B cell (primary cell): ENCODE measurements at regions not wholly inside any gene's neighbourhood (a gene's known extent, or its start where the extent isn't known, plus 50 kb on each side); places are given as distances from the start of the nearest gene placed in this dataset.

ENCODE experiments used
- ATAC-seq: fragments of 200-7000 bp; cut with Tn5 transposase; one replicate; pipeline ENCODE4 v1.10.0; 2021; ENCODE audit warnings: low read depth, mild to moderate bottlenecking, moderate number of reproducible peaks, moderate library complexity
- CTCF ChIA-PET: fragments of 350-600 bp; sonication (Branson Sonifier 250); formaldehyde crosslinking; loops from one replicate; lab custom pipeline; 2021; ENCODE audit warnings: antibody characterized with exemption, inconsistent platforms; lab: Charles Lee
- POLR2A ChIA-PET: fragments of 350-600 bp; sonication (Branson Sonifier 250); formaldehyde crosslinking; loops from one replicate; lab custom pipeline; 2021; ENCODE audit warnings: antibody characterized with exemption; lab: Charles Lee
- DNase-seq: peaks from one replicate; pipeline ENCODE4 v3.0.0; 2013
- H2AFZ ChIP-seq: 2 replicates; pipeline ENCODE4 v1.6.1; 2012; ENCODE audit warnings: mild to moderate bottlenecking, low read depth, low read length; ENCODE audit not compliant: insufficient read depth, poor library complexity, severe bottlenecking
- H3K27ac ChIP-seq, 2 donors: 1 replicate in 1 of 2; 2 replicates in 1 of 2; pipeline ENCODE4 v1.5.1; 2012 to 2013; ENCODE audit warnings: low read length in 2 of 2, mild to moderate bottlenecking in 2 of 2, moderate library complexity in 1 of 2
- H3K27me3 ChIP-seq, 4 experiments: fragments of 200-600 bp in 1 of 4; sonication (generic) in 1 of 4; replicated peaks in 1 of 4; 1 replicate in 2 of 4; 2 replicates in 2 of 4; pipeline versions ENCODE4 v1.6.1 to v1.7.0; 2013 to 2016; ENCODE audit warnings: low read length in 3 of 4, mild to moderate bottlenecking in 2 of 4, mixed read lengths in 1 of 4, moderate library complexity in 1 of 4; ENCODE audit not compliant: insufficient read depth in 4 of 4, control insufficient read depth in 3 of 4; ENCODE audit errors: control extremely low read depth in 1 of 4
- H3K36me3 ChIP-seq, 2 experiments: replicated peaks in 1 of 2; 1 replicate in 1 of 2; 2 replicates in 1 of 2; pipeline versions ENCODE4 v1.6.1 to v1.7.1; 2013; ENCODE audit warnings: low read length in 1 of 2; ENCODE audit not compliant: insufficient read depth in 2 of 2, control insufficient read depth in 1 of 2; ENCODE audit errors: control extremely low read depth in 1 of 2, extremely low read depth in 1 of 2
- H3K4me1 ChIP-seq, 2 donors: fragments of 200-600 bp in 1 of 2; sonication (generic) in 1 of 2; 1 replicate in 1 of 2; 2 replicates in 1 of 2; pipeline versions ENCODE4 v1.5.1 to v1.6.1; 2013 to 2017; ENCODE audit warnings: low read length in 2 of 2; ENCODE audit not compliant: control insufficient read depth in 2 of 2, insufficient read depth in 2 of 2
- H3K4me2 ChIP-seq: replicated peaks from 2 replicates; pipeline ENCODE3; 2012; ENCODE audit warnings: mild to moderate bottlenecking, low read depth, low read length; ENCODE audit not compliant: poor library complexity, severe bottlenecking
- H3K4me3 ChIP-seq, 5 experiments: fragments of 200-600 bp in 1 of 5; sonication (generic) in 1 of 5; 1 replicate in 3 of 5; 2 replicates in 2 of 5; pipeline versions ENCODE4 v1.5.1 to v1.7.0; 2011 to 2016; ENCODE audit warnings: low read length in 4 of 5, mild to moderate bottlenecking in 4 of 5, low read depth in 2 of 5, control low read depth in 1 of 5, moderate library complexity in 1 of 5; ENCODE audit not compliant: insufficient read depth in 1 of 5; ENCODE audit errors: control extremely low read depth in 1 of 5, extremely low read depth in 1 of 5
- H3K79me2 ChIP-seq: fragments of 200-600 bp; sonication (generic); one replicate; pipeline ENCODE4 v1.6.0; 2016; ENCODE audit warnings: low read length; ENCODE audit not compliant: control insufficient read depth, insufficient read depth
- H3K9ac ChIP-seq: fragments of 200-600 bp; sonication (generic); 2 replicates; pipeline ENCODE4 v1.6.1; 2017; ENCODE audit warnings: mild to moderate bottlenecking, low read length, moderate library complexity
- H3K9me3 ChIP-seq, 3 donors: one replicate each; pipeline versions ENCODE4 v1.6.1 to v1.7.1; 2013; ENCODE audit warnings: low read length in 2 of 3; ENCODE audit not compliant: control insufficient read depth in 2 of 3, insufficient read depth in 1 of 3; ENCODE audit errors: control extremely low read depth in 1 of 3
- H4K20me1 ChIP-seq: 2 replicates; pipeline ENCODE4 v1.6.0; 2012; ENCODE audit warnings: mild to moderate bottlenecking, low read length; ENCODE audit not compliant: insufficient read depth, control insufficient read depth, poor library complexity, severe bottlenecking
- H3K27ac Mint-ChIP-seq: one replicate; pipeline ENCODE4 v1.8.0; 2021; ENCODE audit warnings: mixed read lengths
- H3K27me3 Mint-ChIP-seq: one replicate; pipeline ENCODE4 v1.8.0; 2021; ENCODE audit warnings: mixed read lengths
- H3K4me1 Mint-ChIP-seq: one replicate; pipeline ENCODE4 v1.8.0; 2021; ENCODE audit warnings: mixed read lengths
- H3K4me3 Mint-ChIP-seq: one replicate; pipeline ENCODE4 v1.8.0; 2021; ENCODE audit warnings: mixed read lengths
- H3K9me3 Mint-ChIP-seq: one replicate; pipeline ENCODE4 v1.8.0; 2022; ENCODE audit warnings: mixed read lengths; ENCODE audit not compliant: insufficient read depth
- EZH2 ChIP-seq: IDR thresholded peaks from 2 replicates; pipeline ENCODE4 v1.6.1; 2012; ENCODE audit warnings: borderline replicate concordance, low read depth, mild to moderate bottlenecking, moderate library complexity, low read length; ENCODE audit not compliant: insufficient read depth, poor library complexity, severe bottlenecking
- WGBS: methylation state at CpG from one replicate; pipeline ENCODE4 v1.1.5; 2013; ENCODE audit warnings: missing lambda C conversion rate; ENCODE audit not compliant: insufficient coverage; 5-methylcytosine and 5-hydroxymethylcytosine counted together
- intact Hi-C: fragments of 100-400 bp; cut with micrococcal nuclease; formaldehyde crosslinking; loops from one replicate; pipeline ENCODE4 v1.10.0; 2022
- TF ChIP-seq, protein P1 (sequence below): fragments of 200-600 bp; IDR thresholded peaks from one replicate; pipeline ENCODE4 v1.8.0; 2022; ENCODE audit warnings: antibody characterized with exemption, mild to moderate bottlenecking

DNA sequence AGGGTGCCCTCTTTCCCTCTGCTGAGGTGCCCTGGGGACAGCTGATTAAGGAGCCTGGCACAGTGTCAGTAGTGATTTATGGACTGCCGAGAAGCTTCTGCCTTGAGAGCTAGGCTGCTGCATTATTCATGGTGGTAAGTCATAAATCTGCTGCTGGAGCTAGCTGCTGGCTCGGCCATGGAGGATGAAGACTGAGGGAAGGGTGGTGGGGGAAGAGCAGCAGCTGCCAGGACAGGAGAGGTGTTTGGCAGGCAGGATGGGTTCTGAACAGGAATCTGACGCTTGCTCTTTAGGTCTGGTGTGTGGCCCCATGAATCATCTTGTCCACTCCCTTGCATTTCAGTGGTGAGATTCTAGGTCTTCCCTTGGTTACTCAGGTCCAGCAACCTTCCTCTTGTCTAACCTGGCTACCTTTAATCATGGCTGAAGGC lies 296.3 kb downstream of the DYSF start:
- H3K9me3 Mint-ChIP-seq = peaks cover 3% of the 10 kb centered on the region
- Histone ChIP-seq H3K36me3 (no peaks in the 10 kb centered on the region), H3K9me3 (peaks cover 2 to 4% (median 2%) of the 10 kb centered on the region in 3 donors), H3K79me2 (no peaks in the 10 kb centered on the region), H3K4me1 (no peaks in the 10 kb centered on the region), H3K27me3 (no peaks in the 10 kb centered on the region), H3K27ac (no peak overlapping the region), H3K4me2 (no peak overlapping the region), H4K20me1 (no peaks in the 10 kb centered on the region), H3K4me3 (no peak overlapping the region), H2AFZ (no peak overlapping the region), H3K9ac (no peak overlapping the region)
- no peak overlapping the region for H3K4me3 Mint-ChIP-seq
- WGBS = 51% methylated on average over 3 of the region's 3 CpGs
- POLR2A ChIA-PET = no interaction called here
- TF ChIP-seq, protein P1, sequence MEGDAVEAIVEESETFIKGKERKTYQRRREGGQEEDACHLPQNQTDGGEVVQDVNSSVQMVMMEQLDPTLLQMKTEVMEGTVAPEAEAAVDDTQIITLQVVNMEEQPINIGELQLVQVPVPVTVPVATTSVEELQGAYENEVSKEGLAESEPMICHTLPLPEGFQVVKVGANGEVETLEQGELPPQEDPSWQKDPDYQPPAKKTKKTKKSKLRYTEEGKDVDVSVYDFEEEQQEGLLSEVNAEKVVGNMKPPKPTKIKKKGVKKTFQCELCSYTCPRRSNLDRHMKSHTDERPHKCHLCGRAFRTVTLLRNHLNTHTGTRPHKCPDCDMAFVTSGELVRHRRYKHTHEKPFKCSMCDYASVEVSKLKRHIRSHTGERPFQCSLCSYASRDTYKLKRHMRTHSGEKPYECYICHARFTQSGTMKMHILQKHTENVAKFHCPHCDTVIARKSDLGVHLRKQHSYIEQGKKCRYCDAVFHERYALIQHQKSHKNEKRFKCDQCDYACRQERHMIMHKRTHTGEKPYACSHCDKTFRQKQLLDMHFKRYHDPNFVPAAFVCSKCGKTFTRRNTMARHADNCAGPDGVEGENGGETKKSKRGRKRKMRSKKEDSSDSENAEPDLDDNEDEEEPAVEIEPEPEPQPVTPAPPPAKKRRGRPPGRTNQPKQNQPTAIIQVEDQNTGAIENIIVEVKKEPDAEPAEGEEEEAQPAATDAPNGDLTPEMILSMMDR = no peak
- no peak for TF ChIP-seq EZH2
- CTCF ChIA-PET = no interaction called here
- ATAC-seq (no peak), DNase-seq (no peak)
- H3K27me3 Mint-ChIP-seq = peaks cover 14% of the 10 kb centered on the region
- intact Hi-C loops = no loop called here
- no peak overlapping the region for H3K27ac Mint-ChIP-seq
- no peaks in the 10 kb centered on the region for H3K4me1 Mint-ChIP-seq

DNA sequence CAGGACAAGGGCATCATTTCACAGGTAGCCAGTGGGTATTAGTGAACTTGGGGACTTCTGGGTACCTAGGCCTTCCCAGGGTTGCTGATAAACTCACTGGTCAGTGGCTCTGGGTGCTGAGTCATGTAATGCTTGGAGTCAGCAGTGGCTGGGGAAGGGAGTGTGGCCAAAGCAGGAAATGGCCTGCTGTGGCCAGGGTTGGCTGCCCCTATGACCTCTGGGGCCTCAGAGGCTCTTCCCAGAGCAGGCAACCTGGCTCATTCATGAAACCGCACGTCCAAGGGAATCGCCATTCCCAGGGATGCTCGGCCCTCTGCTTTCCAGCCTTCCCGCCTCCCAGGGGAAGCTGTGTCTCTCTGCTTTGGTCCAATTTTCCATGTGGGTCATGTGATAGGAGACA lies 294.9 kb downstream of the DYSF start:
- intact Hi-C loops = no loop called here
- Histone ChIP-seq H3K4me2 (no peak overlapping the region), H2AFZ (no peak overlapping the region), H3K4me3 (no peak overlapping the region), H3K27ac (no peak overlapping the region), H4K20me1 (no peaks in the 10 kb centered on the region), H3K79me2 (no peaks in the 10 kb centered on the region), H3K4me1 (no peaks in the 10 kb centered on the region), H3K9ac (no peak overlapping the region), H3K36me3 (no peaks in the 10 kb centered on the region), H3K27me3 (no peaks in the 10 kb centered on the region), H3K9me3 (peaks cover 2 to 4% (median 2%) of the 10 kb centered on the region in 3 donors)
- ChIA-PET CTCF (no interaction called here), POLR2A (no interaction called here)
- Mint-ChIP-seq H3K27ac (no peak overlapping the region), H3K4me3 (no peak overlapping the region), H3K9me3 (peaks cover 3% of the 10 kb centered on the region), H3K27me3 (peaks cover 14% of the 10 kb centered on the region), H3K4me1 (no peaks in the 10 kb centered on the region)
- DNase-seq (no peak), ATAC-seq (no peak)
- 94% methylated on average over 3 of the region's 5 CpGs for WGBS
- TF ChIP-seq, protein P1 = no peak
- TF ChIP-seq EZH2 = no peak
